Astrocyte of the spinal cord (primary cell): ENCODE measurements at regions not wholly inside any gene's neighbourhood (a gene's known extent, or its start where the extent isn't known, plus 50 kb on each side); places are given as distances from the start of the nearest gene placed in this dataset.
A peak's percentile ranks its signal among the peaks of the same experiment; 100 is the strongest.
"Not testable (repeated sequence)": the region's sequence is repeated elsewhere in the genome, so short reads cannot be mapped to it uniquely, and the experiment has no call there.

Experiments used
- DNase-seq: peaks from one replicate; pipeline ENCODE4 v3.0.0; 2011; ENCODE audit warnings: low read depth, low spot score
- H3K4me3 ChIP-seq: 2 replicates; pipeline ENCODE4 v1.5.1; 2011; ENCODE audit warnings: low read depth, mild to moderate bottlenecking, low read length, moderate library complexity
- CTCF ChIP-seq: IDR thresholded peaks from 2 replicates; pipeline ENCODE4 v1.5.1; 2012; ENCODE audit warnings: low read depth, mild to moderate bottlenecking, low read length, inconsistent platforms
- in situ Hi-C: cut with HindIII; loops from 2 replicates; pipeline ENCODE4 v1.10.0; 2017; ENCODE audit warnings: low sequenced_read_pairs

GRCh38 chr2:16927398-16927797, 261.8 kb upstream of the CYRIA start:
- in situ Hi-C loops: no loop called here
- no peak for DNase-seq
- H3K4me3 ChIP-seq: no peak overlapping the region
- TF ChIP-seq CTCF: no peak

- no peak for DNase-seq
- no peak overlapping the region for H3K4me3 ChIP-seq
- in situ Hi-C loops: no loop called here
- TF ChIP-seq CTCF: no peak
Measured at GRCh38 chr2:16925145-16925544, 259.5 kb upstream of the CYRIA start.

GRCh38 chr2:16915341-16915755, 249.7 kb upstream of the CYRIA start:
- in situ Hi-C loops, DNase-seq, H3K4me3 ChIP-seq: not testable (repeated sequence)

- in situ Hi-C loops: no loop called here
- no peak overlapping the region for H3K4me3 ChIP-seq
- TF ChIP-seq CTCF: no peak
- no peak for DNase-seq
Measured at GRCh38 chr2:16911746-16912145, 246.1 kb upstream of the CYRIA start.

GRCh38 chr2:16908656-16909055, 243.0 kb upstream of the CYRIA start:
- no peak for TF ChIP-seq CTCF
- no peak overlapping the region for H3K4me3 ChIP-seq
- in situ Hi-C loops: no loop called here
- DNase-seq: peak; percentile 3

GRCh38 chr2:16907645-16908282, 242.1 kb upstream of the CYRIA start:
- no peak for TF ChIP-seq CTCF
- in situ Hi-C loops: no loop called here
- H3K4me3 ChIP-seq: no peak overlapping the region
- no peak for DNase-seq

- in situ Hi-C loops, DNase-seq, H3K4me3 ChIP-seq: not testable (repeated sequence)
Measured at GRCh38 chr2:16905325-16905724, 239.7 kb upstream of the CYRIA start.
